HG03039 (cell line): ENCODE measurements at regions not wholly inside any gene's neighbourhood (a gene's known extent, or its start where the extent isn't known, plus 50 kb on each side); places are given as distances from the start of the nearest gene placed in this dataset.
"Not testable (repeated sequence)": the region's sequence is repeated elsewhere in the genome, so short reads cannot be mapped to it uniquely, and the experiment has no call there.

Source experiments
- ATAC-seq: cut with Tn5 transposase; IDR thresholded peaks from one replicate; pipeline ENCODE4 v1.9.1; 2021; ENCODE audit warnings: mild to moderate bottlenecking, moderate library complexity; ENCODE audit not compliant: unreplicated experiment

DNA sequence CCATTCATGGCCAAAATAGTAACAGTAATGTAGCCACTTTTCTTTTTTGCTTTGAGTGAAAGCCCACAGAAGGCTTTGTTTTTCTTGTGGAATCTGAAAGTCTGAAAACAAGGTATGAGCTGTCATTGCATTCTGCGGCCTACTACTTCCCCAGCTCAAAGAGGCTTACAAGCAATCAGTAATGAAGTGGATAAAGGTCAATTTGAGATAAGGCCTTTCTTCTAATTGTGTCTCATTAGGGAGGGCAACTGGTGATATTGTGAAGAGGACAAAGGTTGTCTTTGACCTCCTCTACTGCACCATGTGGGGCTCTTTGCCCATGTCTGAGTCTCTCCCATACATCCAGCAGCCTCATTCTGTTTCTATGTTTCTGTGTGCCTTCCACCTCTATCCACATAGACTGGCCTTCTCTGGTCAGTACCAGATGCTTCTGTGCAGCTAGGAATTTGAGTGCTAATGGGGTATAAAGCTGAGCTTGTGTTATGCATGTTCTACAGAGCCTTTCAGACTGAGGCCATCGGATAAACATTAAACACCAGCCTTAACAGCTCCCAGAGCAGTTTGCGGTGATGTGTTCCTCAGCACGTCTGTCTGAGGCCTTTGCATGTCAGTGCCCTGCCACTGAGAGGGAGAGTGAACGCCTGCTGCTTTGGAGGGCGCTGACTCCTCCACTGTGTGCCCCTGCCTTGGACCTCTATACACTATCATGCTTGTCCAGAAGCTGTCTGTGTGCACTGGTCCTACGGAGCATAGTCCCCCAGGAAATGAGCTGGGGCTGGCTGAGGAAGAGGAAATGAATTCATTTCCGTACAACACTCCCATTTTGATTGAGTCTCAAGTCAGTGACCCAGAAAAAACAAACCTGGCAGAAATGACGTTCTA lies 80.2 kb downstream of the SH2D1A start:
- ATAC-seq: no peak

DNA sequence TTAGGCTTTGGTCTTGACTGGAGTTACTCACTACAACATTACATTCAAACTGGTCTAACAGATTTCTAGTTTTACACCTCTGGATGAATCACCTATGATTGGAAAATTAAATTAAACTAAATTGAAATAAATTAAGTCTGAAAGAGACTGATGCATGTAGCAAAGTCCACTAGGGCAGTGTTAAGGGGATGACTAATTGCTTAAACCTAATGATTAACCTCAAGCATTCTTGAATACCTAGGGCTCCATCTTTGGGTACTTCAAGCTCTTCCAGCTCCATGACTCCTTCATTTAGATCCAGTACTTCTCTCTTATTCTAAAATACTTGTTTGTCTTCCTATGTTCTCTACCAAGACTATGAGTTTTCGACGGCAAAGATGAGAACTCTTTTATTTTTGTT lies 86.8 kb downstream of the SH2D1A start:
- ATAC-seq: no peak

DNA sequence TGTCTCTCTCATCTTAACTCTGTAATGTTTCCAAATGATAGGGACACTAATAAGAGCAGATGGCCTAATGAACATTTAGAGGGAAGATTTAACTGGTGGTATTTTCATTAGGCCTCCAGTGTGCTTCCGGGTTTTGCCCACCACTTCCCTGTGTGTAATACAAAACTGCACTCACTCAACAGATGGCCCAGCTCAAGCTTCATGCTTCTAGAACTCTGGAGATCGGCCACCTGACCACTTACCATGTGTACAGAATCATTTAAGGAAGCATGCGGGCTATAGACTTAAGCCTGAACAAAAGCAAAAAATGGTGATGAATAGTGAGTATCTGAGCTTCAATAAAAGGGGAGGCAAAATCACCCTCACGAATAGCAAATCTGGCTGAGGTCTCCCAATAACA lies 89.3 kb downstream of the SH2D1A start:
- ATAC-seq: no peak

DNA sequence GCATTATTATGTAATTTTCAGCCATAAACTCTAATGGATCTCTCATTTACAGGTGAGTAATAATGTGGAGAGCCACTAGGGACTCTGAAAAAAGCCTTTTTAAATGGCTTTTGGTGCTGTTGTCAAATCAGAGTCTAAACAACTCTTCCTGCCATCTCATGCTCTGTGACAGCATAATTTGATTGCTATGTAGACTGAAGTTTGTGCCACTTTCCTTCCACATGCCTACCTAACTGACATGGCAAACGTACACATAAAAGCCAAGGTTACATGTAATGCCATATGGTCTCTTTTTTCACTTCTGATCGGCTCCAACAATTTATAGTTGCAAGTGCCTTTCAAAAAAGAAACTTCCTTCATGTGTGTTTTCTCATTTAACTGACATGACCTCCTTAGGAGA lies 94.3 kb downstream of the SH2D1A start:
- no peak for ATAC-seq

DNA sequence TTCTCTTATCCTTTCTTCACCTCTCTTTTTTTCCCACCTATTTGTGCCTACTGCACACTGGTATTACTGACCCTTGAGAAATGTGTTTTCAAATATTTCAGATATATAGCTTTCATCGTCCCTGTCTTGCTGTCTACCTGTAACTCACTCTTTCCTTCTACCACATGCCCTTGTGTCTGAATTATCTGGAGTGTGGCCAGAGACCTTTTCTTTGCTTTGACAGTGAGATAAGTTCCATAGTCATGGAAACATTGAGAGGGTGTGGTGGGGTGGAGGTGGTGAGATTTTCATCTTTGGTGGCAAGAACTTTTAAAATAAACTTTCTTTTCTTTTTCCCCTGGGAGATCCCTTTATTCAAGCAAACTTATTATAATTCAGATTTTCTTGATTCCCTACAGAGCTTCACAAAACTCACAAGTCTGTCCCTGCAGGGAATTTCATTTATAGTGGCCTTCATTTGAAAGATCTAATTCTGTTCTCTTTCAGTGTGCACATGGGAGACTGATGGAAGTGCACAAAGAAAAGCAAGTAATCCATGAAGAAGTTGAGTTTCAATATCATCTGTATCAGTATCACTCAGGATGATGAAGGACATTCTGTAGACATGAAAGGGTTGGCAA lies 95.7 kb downstream of the SH2D1A start:
- ATAC-seq: no peak

DNA sequence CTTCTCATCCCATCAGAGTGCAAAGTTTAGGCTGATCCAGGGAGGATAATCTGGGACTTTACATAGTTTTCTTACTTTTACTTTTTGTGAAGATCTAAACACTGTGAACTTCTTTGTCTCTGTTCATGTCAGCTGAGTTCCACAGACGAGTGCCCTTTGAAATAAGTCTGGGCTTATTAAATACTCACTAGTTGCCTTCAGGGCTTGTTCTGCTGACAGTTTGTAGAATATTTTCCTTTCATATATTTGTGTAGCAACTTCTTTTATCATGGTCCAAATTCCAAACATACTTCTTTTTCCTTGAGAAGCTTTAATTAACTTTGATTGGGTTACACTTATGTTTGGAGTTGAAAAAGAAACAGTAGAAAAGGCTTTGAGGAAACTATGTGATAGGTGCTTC lies 109.6 kb downstream of the SH2D1A start:
- ATAC-seq: no peak

DNA sequence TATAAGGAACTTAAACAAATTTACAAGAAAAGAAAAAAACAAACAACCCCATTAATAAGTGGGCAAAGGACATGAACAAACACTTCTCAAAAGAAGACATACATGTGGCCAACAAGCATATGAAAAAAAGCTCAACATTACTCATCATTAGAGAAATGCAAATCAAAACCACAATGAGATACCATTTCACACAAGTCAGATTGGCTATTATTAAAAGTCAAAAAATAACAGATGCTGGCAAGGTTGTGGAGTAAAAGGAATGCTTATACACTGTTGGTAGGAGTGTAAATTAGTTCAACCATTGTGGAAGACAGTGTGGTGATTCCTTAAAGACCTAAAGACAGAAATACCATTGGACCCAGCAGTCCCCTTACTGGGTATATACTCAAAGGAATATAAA lies 113.5 kb downstream of the SH2D1A start:
- not testable (repeated sequence) for ATAC-seq

DNA sequence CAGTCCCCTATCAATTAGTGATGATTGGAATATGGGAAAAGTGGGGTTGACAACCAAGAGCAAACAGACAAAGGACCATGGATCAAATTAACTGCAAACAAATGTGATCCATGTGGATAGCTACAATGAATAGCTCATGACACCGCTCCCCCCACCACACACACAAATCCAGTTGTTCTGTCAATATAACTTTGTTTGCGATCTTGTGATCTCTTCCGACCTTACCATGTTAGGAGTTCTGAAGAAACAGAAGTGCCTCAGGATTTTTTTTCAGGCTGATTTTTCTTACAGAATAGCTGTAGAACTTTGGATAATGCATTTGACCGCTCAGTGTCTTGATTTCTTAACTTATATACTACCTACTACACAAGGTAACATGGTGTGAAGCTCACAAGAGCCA lies 116.6 kb downstream of the SH2D1A start:
- ATAC-seq: no peak

DNA sequence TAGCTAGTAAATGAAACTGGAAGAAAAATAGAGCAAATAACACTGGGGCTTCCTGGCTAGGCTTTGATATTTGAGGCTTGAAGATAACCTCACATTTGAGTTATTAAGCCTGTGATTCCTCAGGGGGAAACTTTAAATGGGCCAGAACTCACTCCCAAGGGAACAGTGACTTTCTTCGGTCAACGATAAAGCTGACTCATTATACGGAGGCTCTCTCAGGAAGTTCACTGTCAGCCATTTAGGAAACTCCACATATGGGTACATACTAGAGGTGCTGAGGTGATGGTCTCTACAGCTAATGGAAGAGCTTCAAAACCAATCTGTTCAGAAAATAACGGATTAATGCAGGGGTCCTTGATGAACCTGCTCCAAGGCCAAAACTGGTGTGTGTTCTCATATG lies 120.8 kb downstream of the SH2D1A start:
- ATAC-seq: no peak

DNA sequence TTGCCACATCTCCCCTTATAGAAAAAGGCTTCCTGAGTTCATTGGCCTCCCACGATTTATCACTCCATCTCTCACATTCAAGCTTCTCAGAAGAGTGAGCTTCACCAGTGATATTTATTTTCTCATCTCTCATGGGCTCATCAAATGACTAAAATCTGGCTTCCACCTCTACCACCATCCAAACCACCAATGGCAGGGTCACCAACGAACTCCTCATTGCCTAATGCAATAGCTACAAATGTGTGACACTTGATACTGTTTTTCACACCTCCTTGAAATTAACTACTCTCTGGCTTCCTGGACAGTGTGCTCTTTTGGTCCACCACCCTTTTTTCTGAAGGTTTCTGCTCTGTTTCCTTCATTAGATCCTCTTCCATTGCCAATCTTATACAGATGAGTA lies 129.0 kb downstream of the SH2D1A start:
- ATAC-seq: no peak

DNA sequence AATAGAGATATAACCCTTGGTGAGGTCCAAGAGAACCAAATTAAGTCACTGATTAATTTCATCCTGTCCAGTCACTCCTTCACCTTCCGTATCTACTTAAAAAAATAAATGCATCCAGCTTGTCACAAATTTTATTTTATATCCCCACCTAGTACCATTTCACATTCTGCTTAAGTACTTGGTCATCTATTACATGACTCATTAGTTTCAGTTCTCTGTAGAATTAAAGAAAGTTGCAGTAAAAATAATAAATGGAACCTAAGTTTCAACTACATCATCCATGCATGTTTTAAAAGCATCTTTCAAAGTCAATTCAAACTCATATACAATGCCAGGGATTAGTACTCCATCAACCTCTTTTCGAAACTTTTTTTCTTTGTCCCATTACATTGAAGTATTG lies 130.2 kb downstream of the SH2D1A start:
- no peak for ATAC-seq

DNA sequence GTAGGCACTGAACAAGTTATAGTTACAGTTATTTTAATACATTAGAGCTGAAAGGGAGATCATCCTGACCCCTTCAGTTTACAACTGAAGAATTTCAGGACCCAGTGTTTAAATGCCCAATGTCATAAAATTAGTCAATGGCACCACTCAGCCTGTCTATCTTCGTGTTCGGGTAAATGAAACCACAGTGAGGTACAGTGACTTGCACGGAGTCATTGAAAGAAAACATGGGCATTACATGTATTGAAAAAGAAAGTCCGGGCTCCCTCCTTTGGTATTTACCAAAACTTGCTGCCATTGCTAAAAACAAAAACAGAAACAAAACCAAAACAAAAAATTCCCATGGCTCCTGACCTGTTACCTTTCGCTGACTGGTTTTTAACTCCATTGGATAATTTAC lies 131.7 kb downstream of the SH2D1A start:
- no peak for ATAC-seq

DNA sequence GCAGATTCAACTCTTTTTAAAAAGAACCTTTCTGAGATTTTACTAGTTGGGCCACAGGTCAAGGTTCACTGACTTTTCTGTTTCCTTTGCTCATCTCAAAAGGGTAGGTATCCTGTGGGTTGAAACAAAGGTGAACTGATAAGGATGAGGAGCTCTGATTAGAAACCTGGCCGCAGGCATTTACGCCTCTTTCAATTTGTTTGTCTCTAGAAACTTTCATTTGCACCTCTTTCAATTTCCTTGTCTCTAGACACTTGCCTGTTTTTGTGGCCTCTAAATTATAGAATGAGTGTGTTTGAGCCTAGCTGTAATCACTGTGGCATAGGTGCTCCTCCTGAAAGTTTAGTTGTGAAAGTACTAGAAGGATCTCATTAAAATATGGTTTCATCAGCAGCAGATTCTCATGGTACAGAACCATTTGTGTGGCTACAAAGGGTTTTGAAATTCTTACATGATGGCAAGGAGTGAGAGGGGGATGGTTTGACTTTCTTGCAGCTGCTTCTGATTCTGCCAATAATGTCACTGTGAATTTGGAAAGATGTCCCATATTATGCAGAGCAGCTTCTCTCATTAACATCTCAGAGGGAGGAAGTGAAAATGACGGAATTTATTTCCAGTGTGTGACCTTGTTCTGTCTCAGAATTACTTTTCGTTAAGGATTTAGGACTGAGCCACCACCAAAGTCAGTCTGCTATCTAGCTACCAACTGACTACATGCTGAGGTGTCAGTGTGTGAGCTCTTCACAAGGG lies 142.2 kb downstream of the SH2D1A start:
- ATAC-seq: no peak

DNA sequence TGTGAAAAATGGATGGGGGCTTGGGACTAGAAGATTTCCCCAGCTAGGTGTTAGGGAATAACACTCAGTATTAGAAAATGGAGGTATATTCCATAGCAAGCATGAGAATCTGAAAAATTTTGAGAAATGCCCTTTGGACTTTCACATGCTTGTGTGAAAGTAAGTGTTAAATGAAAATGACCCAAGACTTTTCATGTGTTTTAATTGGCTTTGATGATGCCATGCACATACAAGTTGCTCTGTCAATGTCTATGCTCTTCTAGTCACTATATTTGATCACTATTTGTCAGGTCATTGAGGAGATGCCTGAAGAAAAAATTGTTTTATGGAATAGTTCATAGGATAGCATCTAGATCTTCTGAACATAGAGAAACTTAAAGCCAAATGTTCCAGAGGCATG lies 147.6 kb downstream of the SH2D1A start:
- no peak for ATAC-seq

DNA sequence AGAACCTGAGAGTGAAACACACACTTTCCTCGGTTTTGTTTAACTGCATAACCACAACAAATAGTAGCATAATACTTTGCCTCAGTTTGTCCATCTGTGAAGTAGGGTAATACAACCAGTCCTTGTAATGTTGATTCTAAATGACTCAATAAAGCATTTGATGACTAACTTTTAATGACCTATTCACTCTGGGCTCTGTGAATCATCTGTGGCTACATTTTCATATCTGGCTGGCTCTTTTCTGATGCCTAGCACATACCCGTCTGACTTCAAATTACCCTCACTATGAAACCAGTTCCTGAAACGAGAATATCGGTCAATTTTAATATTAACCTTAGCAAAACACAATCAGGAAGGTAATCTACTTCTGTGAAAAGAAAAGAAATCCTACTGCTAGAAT lies 151.0 kb downstream of the SH2D1A start:
- no peak for ATAC-seq

DNA sequence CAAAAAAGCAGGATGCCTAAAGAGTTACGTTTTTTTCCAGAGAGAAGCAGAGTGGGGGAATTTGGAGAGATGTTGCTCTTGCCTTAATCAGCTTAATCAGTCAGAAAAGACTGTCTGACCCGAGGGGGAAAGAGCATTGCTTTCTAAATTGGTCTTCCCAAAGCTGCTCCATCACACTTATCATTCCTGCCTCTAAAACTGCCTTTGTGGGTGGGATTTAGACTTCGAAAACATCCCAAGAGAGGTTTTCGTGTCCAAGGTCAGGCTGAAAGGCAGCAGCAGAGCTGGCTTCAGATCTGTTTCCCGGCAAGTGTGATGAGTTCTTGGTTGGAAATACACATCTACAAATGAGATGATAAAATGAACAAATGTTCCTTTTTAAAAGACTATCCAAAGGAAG lies 155.2 kb downstream of the SH2D1A start:
- ATAC-seq: no peak

DNA sequence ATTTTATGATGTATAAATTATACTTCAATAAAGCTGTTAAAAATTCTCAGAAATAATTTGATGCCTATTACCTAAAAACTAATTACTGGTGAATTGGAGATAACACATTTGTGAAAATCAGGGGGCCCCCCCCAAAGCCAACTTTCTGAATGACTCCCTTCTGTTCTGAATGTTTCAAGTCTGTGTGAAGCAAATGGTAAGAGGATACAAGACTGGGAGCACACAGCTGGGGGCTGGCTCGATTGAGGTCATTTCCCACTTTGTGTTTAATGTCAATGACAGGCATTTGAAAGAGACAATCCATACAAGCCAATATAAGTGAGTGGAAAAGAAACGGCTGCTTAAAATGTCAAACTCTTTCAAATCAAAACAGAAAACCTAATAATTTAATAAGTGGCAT lies 155.8 kb downstream of the SH2D1A start:
- no peak for ATAC-seq

DNA sequence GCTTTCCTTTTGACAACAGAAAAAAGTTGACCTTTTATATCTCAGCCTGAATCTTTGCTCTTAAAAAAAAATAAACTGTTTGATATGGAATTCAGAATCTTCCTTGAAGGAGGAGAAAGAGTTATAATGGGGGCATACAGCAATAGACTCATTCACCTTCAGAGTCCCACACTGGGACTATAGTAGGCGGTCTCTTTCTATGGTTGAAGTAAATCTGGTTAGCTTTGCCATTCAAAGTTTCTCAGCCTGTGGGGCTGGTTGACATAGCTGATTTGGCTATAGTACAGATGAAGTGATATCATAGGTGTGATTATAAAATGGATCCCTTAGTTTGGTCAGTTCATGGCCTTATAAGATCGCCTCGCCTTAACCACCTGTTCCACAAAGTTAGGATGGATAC lies 156.2 kb downstream of the SH2D1A start:
- no peak for ATAC-seq

DNA sequence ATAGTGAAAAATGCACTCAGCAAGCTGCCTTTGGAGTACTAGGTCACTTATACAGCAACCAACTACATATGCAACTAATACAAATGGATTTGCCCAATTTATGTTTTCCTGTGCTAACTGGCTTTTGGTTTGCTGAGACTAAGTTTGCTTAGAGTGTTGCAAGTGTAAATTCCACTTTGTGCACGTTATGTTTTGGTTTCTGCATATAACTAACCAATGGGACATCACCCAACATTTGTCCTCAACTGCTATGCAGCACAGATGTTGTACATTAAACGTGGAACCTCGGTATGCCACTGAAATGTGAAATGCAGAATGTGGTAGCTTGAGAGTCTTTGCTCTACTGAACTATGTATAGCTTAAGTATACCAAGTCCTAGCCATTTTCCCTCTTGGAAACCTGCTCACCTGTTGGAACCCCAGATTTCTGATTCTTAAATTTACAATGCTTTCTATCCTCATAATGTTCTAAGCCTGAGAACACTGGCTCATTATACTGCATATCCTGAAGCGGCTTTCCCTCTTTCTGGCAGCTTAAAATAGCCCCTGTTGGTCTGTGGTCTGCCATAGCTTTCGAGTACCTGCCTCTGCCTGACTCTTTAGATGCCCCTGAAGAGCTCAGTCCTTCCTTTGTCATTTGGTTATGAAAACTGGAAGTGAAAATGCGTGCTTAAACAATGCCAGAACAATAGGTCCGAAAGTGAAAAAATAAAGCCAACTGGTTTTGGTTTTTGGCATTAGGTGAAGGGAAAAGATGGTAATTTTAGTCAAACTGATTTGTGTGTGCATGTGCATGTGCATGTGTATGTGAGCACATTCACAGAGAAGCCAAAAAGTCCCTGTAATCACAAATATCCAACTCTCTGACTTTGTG lies 158.0 kb downstream of the SH2D1A start:
- ATAC-seq: peak; percentile 84

DNA sequence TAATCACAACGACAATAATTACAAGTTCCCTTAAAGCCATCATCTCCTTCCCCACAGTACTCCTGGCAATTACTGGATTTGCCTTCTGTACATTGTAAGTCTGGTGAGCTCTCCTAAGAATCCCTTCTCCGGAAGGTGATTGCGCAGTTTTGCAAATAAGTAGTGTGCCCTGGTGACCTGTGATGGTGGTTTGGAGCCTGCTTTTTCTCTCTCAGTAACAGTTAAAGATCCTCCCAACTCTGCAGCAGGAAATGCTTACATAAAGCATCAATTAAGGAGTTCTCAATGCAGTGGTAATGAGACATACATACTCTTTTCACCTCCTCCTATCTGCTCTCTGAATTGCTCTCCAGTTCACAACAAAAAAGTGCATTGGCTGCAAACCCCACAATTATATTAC lies 159.7 kb downstream of the SH2D1A start:
- no peak for ATAC-seq

DNA sequence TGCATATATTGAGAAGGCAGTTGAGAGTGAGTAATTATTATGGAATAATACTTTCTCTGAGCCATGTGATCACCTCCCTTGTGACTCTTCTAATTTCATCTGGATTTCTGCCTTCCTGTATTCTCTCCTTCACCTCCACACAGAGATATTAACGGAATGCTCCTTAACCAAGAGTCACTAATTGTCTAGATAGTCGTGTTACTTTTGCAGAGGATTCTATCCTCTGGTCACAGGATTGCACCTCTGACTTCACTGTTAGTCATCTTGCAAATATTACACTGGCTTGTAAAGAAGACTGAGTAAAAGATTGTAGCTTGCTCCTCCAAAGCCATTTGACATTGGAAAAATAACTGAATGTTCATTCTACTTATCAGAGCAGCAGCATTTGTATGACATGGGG lies 160.9 kb downstream of the SH2D1A start:
- ATAC-seq: no peak
